Breast epithelium (tissue), 4 donors: ENCODE measurements at regions not wholly inside any gene's neighbourhood (a gene's known extent, or its start where the extent isn't known, plus 50 kb on each side); places are given as distances from the start of the nearest gene placed in this dataset.

Experiments used
- DNase-seq, 2 donors: peaks; one replicate each; pipeline ENCODE4 v3.0.0-alpha.2; 2019; ENCODE audit warnings: low spot score in 2 of 2
- H3K27ac ChIP-seq, 2 donors: fragments of 200-600 bp; sonication (generic) in 1 of 2; one replicate each; pipeline ENCODE4 v1.5.1; 2016 to 2019; ENCODE audit warnings: mild to moderate bottlenecking in 1 of 2
- H3K27me3 ChIP-seq, 2 donors: fragments of 200-600 bp; sonication (generic) in 1 of 2; one replicate each; pipeline versions ENCODE4 v1.5.1 to v1.6.0; 2017 to 2019; ENCODE audit warnings: control low read depth in 1 of 2, mild to moderate bottlenecking in 1 of 2
- H3K36me3 ChIP-seq: fragments of 200-600 bp; one replicate; pipeline ENCODE4 v1.5.1; 2019
- H3K4me1 ChIP-seq, 2 donors: fragments of 200-600 bp; sonication (generic); one replicate each; pipeline ENCODE4 v1.5.1; 2016 to 2019; ENCODE audit warnings: control low read depth in 1 of 2
- H3K4me3 ChIP-seq, 3 donors: fragments of 200-600 bp; sonication (generic); 1 replicate in 2 of 3; 2 replicates in 1 of 3; pipeline ENCODE4 v1.5.1; 2016 to 2019; ENCODE audit warnings: mild to moderate bottlenecking in 3 of 3, moderate library complexity in 2 of 3
- H3K9me3 ChIP-seq, 2 donors: fragments of 200-600 bp; sonication (generic) in 1 of 2; one replicate each; pipeline ENCODE4 v1.5.1; 2016 to 2019; ENCODE audit warnings: control low read depth in 1 of 2
- CTCF ChIP-seq, 3 donors: fragments of 450-650 bp; IDR thresholded peaks; one replicate each; pipeline ENCODE4 v1.5.1; 2016 to 2017; ENCODE audit warnings: antibody characterized with exemption in 3 of 3, mild to moderate bottlenecking in 3 of 3, moderate library complexity in 3 of 3
- POLR2A ChIP-seq: fragments of 450-650 bp; IDR thresholded peaks from one replicate; pipeline ENCODE4 v1.6.1; 2016; ENCODE audit warnings: antibody characterized with exemption, mild to moderate bottlenecking, moderate library complexity
- POLR2AphosphoS5 ChIP-seq, 3 donors: sonication (generic); formaldehyde crosslinking; IDR thresholded peaks; one replicate each; pipeline ENCODE4 v1.6.1; 2017; ENCODE audit warnings: antibody characterized with exemption in 3 of 3
- intact Hi-C: fragments of 100-400 bp; cut with DNase I; formaldehyde crosslinking; loops from one replicate; pipeline ENCODE4 v1.15.1; 2023; ENCODE audit warnings: low total_unique reads

GRCh38 chr15:52976516-52977075 is 186.5 kb upstream of the ONECUT1 start:
- Histone ChIP-seq H3K4me3 (no peak overlapping the region), H3K9me3 (no peaks in the 10 kb centered on the region), H3K36me3 (no peaks in the 10 kb centered on the region), H3K4me1 (no peaks in the 10 kb centered on the region), H3K27ac (no peak overlapping the region), H3K27me3 (peaks cover 0 to 6% of the 10 kb centered on the region in 2 donors)
- intact Hi-C loops, result no loop called here
- TF ChIP-seq POLR2A (no peak), POLR2AphosphoS5 (IDR thresholded peaks at IDR 0.05) (no peak), CTCF (IDR thresholded peaks at IDR 0.05) (no peak)
- DNase-seq, result no peak

GRCh38 chr15:52975941-52976449 is 185.9 kb upstream of the ONECUT1 start:
- TF ChIP-seq POLR2A, result no peak
- TF ChIP-seq POLR2AphosphoS5 (IDR thresholded peaks at IDR 0.05), result no peak
- no peak for TF ChIP-seq CTCF (IDR thresholded peaks at IDR 0.05)
- intact Hi-C loops, result no loop called here
- no peak overlapping the region for H3K4me3 ChIP-seq

DNA sequence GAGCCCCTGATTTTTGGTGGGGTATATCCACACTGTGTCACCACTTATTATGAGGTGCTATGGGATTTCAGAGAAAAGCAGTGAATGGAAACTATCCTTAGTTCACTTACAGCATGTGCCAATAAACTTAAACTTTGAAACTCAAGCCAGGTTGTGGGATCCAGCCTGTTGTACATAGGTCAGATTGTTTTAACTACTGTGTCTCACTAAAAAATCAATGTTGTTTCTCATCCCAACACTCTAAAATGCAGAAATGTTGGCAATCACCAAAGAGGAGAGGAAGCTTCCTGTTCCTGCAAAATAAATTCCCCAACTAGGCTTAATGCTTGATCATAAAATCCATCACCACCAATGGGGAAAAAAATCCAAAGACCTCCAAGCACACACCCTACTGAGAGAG is 173.7 kb upstream of the ONECUT1 start:
- Histone ChIP-seq H3K4me1 (no peaks in the 10 kb centered on the region), H3K4me3 (no peak overlapping the region), H3K27me3 (peaks cover 0 to 4% of the 10 kb centered on the region in 2 donors), H3K27ac (no peak overlapping the region), H3K9me3 (peaks cover 0 to 5% of the 10 kb centered on the region in 2 donors), H3K36me3 (no peaks in the 10 kb centered on the region)
- no peak for DNase-seq
- intact Hi-C loops, result no loop called here
- TF ChIP-seq POLR2A (no peak), POLR2AphosphoS5 (IDR thresholded peaks at IDR 0.05) (no peak), CTCF (IDR thresholded peaks at IDR 0.05) (no peak)

More at GRCh38 chr15:52975941-52976449, 185.9 kb upstream of the ONECUT1 start:
- Histone ChIP-seq H3K27ac (no peak overlapping the region), H3K9me3 (no peaks in the 10 kb centered on the region), H3K36me3 (no peaks in the 10 kb centered on the region), H3K27me3 (peaks cover 0 to 8% of the 10 kb centered on the region in 2 donors), H3K4me1 (no peaks in the 10 kb centered on the region)
- no peak for DNase-seq

GRCh38 chr15:52960283-52960682 is 170.1 kb upstream of the ONECUT1 start:
- Histone ChIP-seq H3K9me3 (no peaks in the 10 kb centered on the region), H3K27ac (no peak overlapping the region), H3K36me3 (no peaks in the 10 kb centered on the region), H3K27me3 (peaks cover 0 to 4% of the 10 kb centered on the region in 2 donors), H3K4me3 (no peak overlapping the region), H3K4me1 (no peaks in the 10 kb centered on the region)
- no peak for TF ChIP-seq CTCF (IDR thresholded peaks at IDR 0.05)
- TF ChIP-seq POLR2A, result no peak
- no peak for TF ChIP-seq POLR2AphosphoS5 (IDR thresholded peaks at IDR 0.05)
- intact Hi-C loops, result no loop called here
- DNase-seq, result no peak

DNA sequence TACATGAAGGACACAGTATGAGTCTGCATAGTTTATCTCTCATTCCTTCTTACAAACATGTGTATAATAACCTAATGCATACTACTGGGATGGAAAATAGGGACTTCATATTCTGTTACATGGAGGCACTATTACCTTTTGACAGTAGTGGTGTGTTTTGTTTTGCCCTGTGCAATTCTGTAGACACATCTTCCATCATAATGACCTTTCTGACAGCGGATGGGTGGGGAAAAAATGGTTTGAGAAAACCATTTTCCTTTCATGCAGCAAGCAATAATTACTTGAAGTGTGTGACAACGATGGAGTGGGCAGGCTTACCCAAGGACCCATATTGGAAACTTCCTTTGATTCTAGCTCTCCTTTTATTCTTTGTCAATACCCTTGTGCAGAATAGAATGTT is 153.6 kb upstream of the ONECUT1 start:
- no peak overlapping the region for H3K27ac ChIP-seq
- H3K36me3 ChIP-seq, result no peaks in the 10 kb centered on the region
- no peaks in the 10 kb centered on the region for H3K4me1 ChIP-seq
- no peak overlapping the region for H3K4me3 ChIP-seq
- H3K27me3 ChIP-seq, result no peaks in the 10 kb centered on the region
- H3K9me3 ChIP-seq, result no peaks in the 10 kb centered on the region
- no peak for DNase-seq
- intact Hi-C loops, result no loop called here
- TF ChIP-seq POLR2A (no peak), CTCF (IDR thresholded peaks at IDR 0.05) (no peak), POLR2AphosphoS5 (IDR thresholded peaks at IDR 0.05) (no peak)
